ENCODE measurements at regions not wholly inside any gene's neighbourhood (a gene's known extent, or its start where the extent isn't known, plus 50 kb on each side); places are given as distances from the start of the nearest gene placed in this dataset.

DNA sequence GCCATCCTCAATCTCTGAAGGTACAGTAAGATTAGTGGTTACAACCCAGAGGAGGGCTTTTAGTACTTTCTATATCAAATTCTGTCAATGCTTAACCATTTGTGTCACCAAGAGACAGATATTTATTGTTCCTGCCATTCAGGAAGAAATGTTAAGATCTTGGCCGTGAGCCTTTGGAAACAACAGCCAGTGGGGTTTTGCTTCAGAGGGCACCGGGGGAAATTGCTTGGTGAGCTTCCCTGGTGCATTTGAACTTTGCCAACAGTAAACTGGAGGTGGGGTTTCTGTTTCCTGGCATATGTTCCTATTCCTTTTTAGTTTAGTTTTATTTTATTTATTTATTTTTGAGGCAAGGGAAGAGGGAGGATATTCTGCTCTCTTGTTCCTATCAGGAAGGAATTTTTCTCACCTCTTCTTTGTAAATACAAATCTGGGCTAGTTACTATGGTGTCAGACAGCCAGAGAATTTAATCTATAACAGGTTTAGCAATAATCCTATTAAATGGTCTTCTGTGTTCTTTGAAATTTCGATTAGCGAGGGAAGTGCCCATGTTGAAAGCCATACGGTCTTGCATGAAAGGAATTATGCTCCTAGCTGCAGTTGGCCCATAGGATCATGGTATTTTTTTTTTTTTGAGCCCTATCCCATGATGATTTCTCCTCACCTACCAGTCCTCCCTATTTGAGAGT, 95.7 kb downstream of the MAIP1 start:
- no peaks in the 10 kb centered on the region for H3K27me3 ChIP-seq (ENCODE audit: control insufficient read depth, insufficient read depth, low read length)
- no peak overlapping the region for H3K4me3 ChIP-seq (replicated peaks in 1 of 4; ENCODE audit: control extremely low read depth in 1 of 4, insufficient read depth in 1 of 4, low read depth in 3 of 4, low read length in 4 of 4)
- no peaks in the 10 kb centered on the region for H4K20me1 ChIP-seq (ENCODE audit: control insufficient read depth, extremely low read depth, insufficient read depth, low read length)
- no peak for TF ChIP-seq EZH2 (IDR thresholded peaks at IDR 0.05; ENCODE audit: low read length, missing control alignments)
- TF ChIP-seq, protein P1, sequence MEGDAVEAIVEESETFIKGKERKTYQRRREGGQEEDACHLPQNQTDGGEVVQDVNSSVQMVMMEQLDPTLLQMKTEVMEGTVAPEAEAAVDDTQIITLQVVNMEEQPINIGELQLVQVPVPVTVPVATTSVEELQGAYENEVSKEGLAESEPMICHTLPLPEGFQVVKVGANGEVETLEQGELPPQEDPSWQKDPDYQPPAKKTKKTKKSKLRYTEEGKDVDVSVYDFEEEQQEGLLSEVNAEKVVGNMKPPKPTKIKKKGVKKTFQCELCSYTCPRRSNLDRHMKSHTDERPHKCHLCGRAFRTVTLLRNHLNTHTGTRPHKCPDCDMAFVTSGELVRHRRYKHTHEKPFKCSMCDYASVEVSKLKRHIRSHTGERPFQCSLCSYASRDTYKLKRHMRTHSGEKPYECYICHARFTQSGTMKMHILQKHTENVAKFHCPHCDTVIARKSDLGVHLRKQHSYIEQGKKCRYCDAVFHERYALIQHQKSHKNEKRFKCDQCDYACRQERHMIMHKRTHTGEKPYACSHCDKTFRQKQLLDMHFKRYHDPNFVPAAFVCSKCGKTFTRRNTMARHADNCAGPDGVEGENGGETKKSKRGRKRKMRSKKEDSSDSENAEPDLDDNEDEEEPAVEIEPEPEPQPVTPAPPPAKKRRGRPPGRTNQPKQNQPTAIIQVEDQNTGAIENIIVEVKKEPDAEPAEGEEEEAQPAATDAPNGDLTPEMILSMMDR (conservative IDR thresholded peaks at IDR 0.05 in 1 of 2, IDR thresholded peaks at IDR 0.05 in 1 of 2; ENCODE audit: low read depth in 1 of 2, low read length in 2 of 2): no peak
- no peak overlapping the region for H3K4me2 ChIP-seq (ENCODE audit: extremely low read depth, insufficient read depth, low read length)
- H3K9me3 ChIP-seq (ENCODE audit: control insufficient read depth, insufficient read depth, low read depth, low read length): no peaks in the 10 kb centered on the region
- H3K79me2 ChIP-seq (ENCODE audit: control insufficient read depth, insufficient read depth, low read length): no peaks in the 10 kb centered on the region
- DNase-seq (ENCODE audit: low read depth in 2 of 2): no peak
- no peak overlapping the region for H3K9ac ChIP-seq (ENCODE audit: insufficient read depth, low read length)
- no peaks in the 10 kb centered on the region for H3K36me3 ChIP-seq (ENCODE audit: control insufficient read depth, insufficient read depth, low read length)
- no peak overlapping the region for H3K27ac ChIP-seq (ENCODE audit: insufficient read depth, low read length)
- H3K4me1 ChIP-seq (ENCODE audit: control insufficient read depth, extremely low read depth, insufficient read depth, low read length): no peaks in the 10 kb centered on the region
- H2AFZ ChIP-seq (ENCODE audit: low read length): no peak overlapping the region

DNA sequence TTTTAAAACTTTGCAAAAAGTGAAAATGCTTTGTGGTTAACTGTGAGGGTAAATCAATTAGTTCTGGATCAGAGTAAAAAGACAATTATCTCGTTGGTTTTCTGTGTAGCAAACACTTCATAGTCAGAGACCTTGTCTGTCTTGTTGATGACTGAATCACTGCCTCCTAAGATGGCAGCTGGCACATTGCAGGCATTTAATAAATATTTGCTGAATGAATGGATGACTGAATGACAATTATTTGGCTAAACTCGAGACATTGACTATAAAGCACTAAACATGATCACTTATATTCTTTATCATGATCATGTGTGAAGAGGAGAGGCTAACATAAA, 96.2 kb downstream of the MAIP1 start:
- no peaks in the 10 kb centered on the region for H3K79me2 ChIP-seq (ENCODE audit: control insufficient read depth, insufficient read depth, low read length)
- H3K4me2 ChIP-seq (ENCODE audit: extremely low read depth, insufficient read depth, low read length): no peak overlapping the region
- no peaks in the 10 kb centered on the region for H3K27me3 ChIP-seq (ENCODE audit: control insufficient read depth, insufficient read depth, low read length)
- H3K36me3 ChIP-seq (ENCODE audit: control insufficient read depth, insufficient read depth, low read length): no peaks in the 10 kb centered on the region
- H3K4me3 ChIP-seq (replicated peaks in 1 of 4; ENCODE audit: control extremely low read depth in 1 of 4, insufficient read depth in 1 of 4, low read depth in 3 of 4, low read length in 4 of 4): no peak overlapping the region
- no peaks in the 10 kb centered on the region for H4K20me1 ChIP-seq (ENCODE audit: control insufficient read depth, extremely low read depth, insufficient read depth, low read length)
- no peak for TF ChIP-seq EZH2 (IDR thresholded peaks at IDR 0.05; ENCODE audit: low read length, missing control alignments)
- TF ChIP-seq, protein P1 (conservative IDR thresholded peaks at IDR 0.05 in 1 of 2, IDR thresholded peaks at IDR 0.05 in 1 of 2; ENCODE audit: low read depth in 1 of 2, low read length in 2 of 2): no peak
- peak in 1 of 2 donors; percentile 15 for DNase-seq (ENCODE audit: low read depth in 2 of 2)
- no peaks in the 10 kb centered on the region for H3K4me1 ChIP-seq (ENCODE audit: control insufficient read depth, extremely low read depth, insufficient read depth, low read length)
- H3K27ac ChIP-seq (ENCODE audit: insufficient read depth, low read length): no peak overlapping the region
- H3K9me3 ChIP-seq (ENCODE audit: control insufficient read depth, insufficient read depth, low read depth, low read length): no peaks in the 10 kb centered on the region
- H2AFZ ChIP-seq (ENCODE audit: low read length): no peak overlapping the region
- H3K9ac ChIP-seq (ENCODE audit: insufficient read depth, low read length): no peak overlapping the region

DNA sequence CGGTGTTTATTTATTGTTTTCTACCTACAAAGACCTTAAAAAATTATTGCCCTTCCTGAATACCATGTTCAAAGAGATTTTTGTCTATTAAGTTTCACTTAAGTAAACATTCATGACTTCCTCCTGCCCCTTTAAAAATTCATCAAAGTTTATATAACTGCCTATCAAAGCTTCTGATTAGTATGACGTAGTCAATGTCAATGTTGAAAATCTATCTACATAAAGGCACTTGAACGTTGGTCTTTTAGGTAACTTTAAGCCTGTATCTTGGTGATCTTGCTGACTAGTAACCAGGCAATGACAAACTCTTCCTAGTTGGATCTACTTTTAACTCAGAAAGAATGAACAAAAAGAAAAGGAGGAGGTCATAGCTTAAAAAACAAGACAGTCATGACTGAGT, 97.2 kb downstream of the MAIP1 start:
- Histone ChIP-seq H3K4me3 (replicated peaks in 1 of 4; ENCODE audit: control extremely low read depth in 1 of 4, insufficient read depth in 1 of 4, low read depth in 3 of 4, low read length in 4 of 4) (no peak overlapping the region), H3K79me2 (ENCODE audit: control insufficient read depth, insufficient read depth, low read length) (no peaks in the 10 kb centered on the region), H3K9me3 (ENCODE audit: control insufficient read depth, insufficient read depth, low read depth, low read length) (no peaks in the 10 kb centered on the region), H3K36me3 (ENCODE audit: control insufficient read depth, insufficient read depth, low read length) (no peaks in the 10 kb centered on the region), H3K9ac (ENCODE audit: insufficient read depth, low read length) (no peak overlapping the region), H2AFZ (ENCODE audit: low read length) (no peak overlapping the region), H3K4me2 (ENCODE audit: extremely low read depth, insufficient read depth, low read length) (no peak overlapping the region), H4K20me1 (ENCODE audit: control insufficient read depth, extremely low read depth, insufficient read depth, low read length) (no peaks in the 10 kb centered on the region), H3K4me1 (ENCODE audit: control insufficient read depth, extremely low read depth, insufficient read depth, low read length) (no peaks in the 10 kb centered on the region), H3K27me3 (ENCODE audit: control insufficient read depth, insufficient read depth, low read length) (no peaks in the 10 kb centered on the region), H3K27ac (ENCODE audit: insufficient read depth, low read length) (no peak overlapping the region)
- no peak for DNase-seq (ENCODE audit: low read depth in 2 of 2)
- no peak for TF ChIP-seq EZH2 (IDR thresholded peaks at IDR 0.05; ENCODE audit: low read length, missing control alignments)
- TF ChIP-seq, protein P1 (conservative IDR thresholded peaks at IDR 0.05 in 1 of 2, IDR thresholded peaks at IDR 0.05 in 1 of 2; ENCODE audit: low read depth in 1 of 2, low read length in 2 of 2): no peak

All from fibroblast of lung (primary cell).